ES-I3 (cell line): ENCODE measurements at regions not wholly inside any gene's neighbourhood (a gene's known extent, or its start where the extent isn't known, plus 50 kb on each side); places are given as distances from the start of the nearest gene placed in this dataset.
A peak's percentile ranks its signal among the peaks of the same experiment; 100 is the strongest.
"Not testable (repeated sequence)": the region's sequence is repeated elsewhere in the genome, so short reads cannot be mapped to it uniquely, and the experiment has no call there.

Source experiments
- H3K36me3 ChIP-seq: 2 replicates; pipeline ENCODE4 v1.6.1; 2013; ENCODE audit warnings: mild to moderate bottlenecking, low read length, control low read depth, moderate library complexity; ENCODE audit not compliant: insufficient read depth
- H3K4me1 ChIP-seq: 2 replicates; pipeline ENCODE4 v1.6.1; 2013; ENCODE audit warnings: mild to moderate bottlenecking, control low read depth, low read length; ENCODE audit not compliant: insufficient read depth
- H3K9ac ChIP-seq: 2 replicates; pipeline ENCODE4 v1.6.1; 2013; ENCODE audit warnings: low read depth, mild to moderate bottlenecking, low read length, moderate library complexity
- H3K9me3 ChIP-seq: 2 replicates; pipeline ENCODE4 v1.6.1; 2013; ENCODE audit warnings: mild to moderate bottlenecking, low read length, moderate library complexity; ENCODE audit not compliant: control insufficient read depth, insufficient read depth

GRCh38 chr2:58401936-58402335 lies 160.8 kb upstream of the FANCL start:
- Histone ChIP-seq H3K4me1 (no peaks in the 10 kb centered on the region), H3K9ac (no peak overlapping the region), H3K9me3 (no peaks in the 10 kb centered on the region), H3K36me3 (no peaks in the 10 kb centered on the region)

GRCh38 chr2:58398406-58398805 lies 157.3 kb upstream of the FANCL start:
- no peaks in the 10 kb centered on the region for H3K9me3 ChIP-seq
- H3K9ac ChIP-seq: no peak overlapping the region
- H3K36me3 ChIP-seq: no peaks in the 10 kb centered on the region
- no peaks in the 10 kb centered on the region for H3K4me1 ChIP-seq

GRCh38 chr2:58387701-58388100 lies 146.6 kb upstream of the FANCL start:
- Histone ChIP-seq H3K9ac (peak overlapping the region; percentile 37; the same call in 1 of the 2 replicates), H3K4me1 (no peaks in the 10 kb centered on the region), H3K9me3 (no peaks in the 10 kb centered on the region), H3K36me3 (no peaks in the 10 kb centered on the region)

GRCh38 chr2:58386904-58387303 lies 145.8 kb upstream of the FANCL start:
- not testable (repeated sequence) for H3K4me1 ChIP-seq, H3K9me3 ChIP-seq, H3K36me3 ChIP-seq, H3K9ac ChIP-seq

GRCh38 chr2:58378152-58378551 lies 137.0 kb upstream of the FANCL start:
- no peaks in the 10 kb centered on the region for H3K36me3 ChIP-seq
- no peaks in the 10 kb centered on the region for H3K4me1 ChIP-seq
- H3K9me3 ChIP-seq: no peaks in the 10 kb centered on the region
- H3K9ac ChIP-seq: no peak overlapping the region

GRCh38 chr2:58377181-58377580 lies 136.1 kb upstream of the FANCL start:
- Histone ChIP-seq H3K36me3 (no peaks in the 10 kb centered on the region), H3K4me1 (no peaks in the 10 kb centered on the region), H3K9me3 (no peaks in the 10 kb centered on the region), H3K9ac (no peak overlapping the region)

- Histone ChIP-seq H3K9ac (no peak overlapping the region), H3K36me3 (no peaks in the 10 kb centered on the region), H3K9me3 (no peaks in the 10 kb centered on the region), H3K4me1 (no peaks in the 10 kb centered on the region)
These were observed 135.5 kb upstream of the FANCL start for GRCh38 chr2:58376592-58376991.

- H3K4me1 ChIP-seq: no peaks in the 10 kb centered on the region
- H3K36me3 ChIP-seq: no peaks in the 10 kb centered on the region
- H3K9ac ChIP-seq: no peak overlapping the region
- H3K9me3 ChIP-seq: no peaks in the 10 kb centered on the region
These were observed 128.5 kb upstream of the FANCL start for GRCh38 chr2:58369594-58369993.

- H3K9me3 ChIP-seq: no peaks in the 10 kb centered on the region
- no peaks in the 10 kb centered on the region for H3K4me1 ChIP-seq
- no peak overlapping the region for H3K9ac ChIP-seq
- H3K36me3 ChIP-seq: no peaks in the 10 kb centered on the region
These were observed 123.0 kb upstream of the FANCL start for GRCh38 chr2:58364098-58364497.

- H3K36me3 ChIP-seq: no peaks in the 10 kb centered on the region
- H3K4me1 ChIP-seq: peaks cover 20% of the 10 kb centered on the region; the same call in 1 of the 2 replicates
- no peak overlapping the region for H3K9ac ChIP-seq
- no peaks in the 10 kb centered on the region for H3K9me3 ChIP-seq
These were observed 116.9 kb upstream of the FANCL start for GRCh38 chr2:58358026-58358425.

- H3K9ac ChIP-seq: no peak overlapping the region
- no peaks in the 10 kb centered on the region for H3K9me3 ChIP-seq
- H3K4me1 ChIP-seq: peaks cover 20% of the 10 kb centered on the region; the same call in 1 of the 2 replicates
- H3K36me3 ChIP-seq: no peaks in the 10 kb centered on the region
These were observed 116.4 kb upstream of the FANCL start for GRCh38 chr2:58357521-58357920.

GRCh38 chr2:58354230-58354629 lies 113.1 kb upstream of the FANCL start:
- Histone ChIP-seq H3K9ac (no peak overlapping the region), H3K9me3 (no peaks in the 10 kb centered on the region), H3K4me1 (peaks cover 20% of the 10 kb centered on the region; the same call in 1 of the 2 replicates), H3K36me3 (no peaks in the 10 kb centered on the region)

- Histone ChIP-seq H3K4me1 (no peaks in the 10 kb centered on the region), H3K9ac (no peak overlapping the region), H3K36me3 (no peaks in the 10 kb centered on the region), H3K9me3 (no peaks in the 10 kb centered on the region)
These were observed 109.4 kb upstream of the FANCL start for GRCh38 chr2:58350484-58350883.

GRCh38 chr2:58347810-58348209 lies 106.7 kb upstream of the FANCL start:
- H3K9ac ChIP-seq: no peak overlapping the region
- no peaks in the 10 kb centered on the region for H3K4me1 ChIP-seq
- H3K9me3 ChIP-seq: no peaks in the 10 kb centered on the region
- H3K36me3 ChIP-seq: no peaks in the 10 kb centered on the region

- Histone ChIP-seq H3K9ac (no peak overlapping the region), H3K36me3 (no peaks in the 10 kb centered on the region), H3K9me3 (no peaks in the 10 kb centered on the region)
These were observed 99.9 kb upstream of the FANCL start for GRCh38 chr2:58341047-58341446.

More at GRCh38 chr2:58341047-58341446, 99.9 kb upstream of the FANCL start:
- no peaks in the 10 kb centered on the region for H3K4me1 ChIP-seq
